A549 (cell line): ENCODE measurements at regions not wholly inside any gene's neighbourhood (a gene's known extent, or its start where the extent isn't known, plus 50 kb on each side); places are given as distances from the start of the nearest gene placed in this dataset.

Experiments
- ATAC-seq, 2 experiments: fragments of 200-7000 bp in 1 of 2; fragments of >200 bp in 1 of 2; cut with Nextera tagmentation in 1 of 2; cut with Tn5 transposase in 1 of 2; 3 replicates each; pipeline versions ENCODE4 v1.8.0 to v1.9.1; 2018 to 2020; ENCODE audit warnings: mild to moderate bottlenecking in 1 of 2, moderate library complexity in 1 of 2
- CTCF ChIA-PET: fragments of 300-600 bp; sonication (Branson Sonifier 250); formaldehyde crosslinking; extraction: SDS; loops from one replicate; lab custom pipeline; 2021; ENCODE audit warnings: antibody characterized with exemption, inconsistent platforms; lab: Yijun Ruan, JAX
- POLR2A ChIA-PET: fragments of 350-600 bp; formaldehyde crosslinking; extraction: SDS; loops from one replicate; lab custom pipeline; 2021; ENCODE audit warnings: antibody characterized with exemption, inconsistent platforms; lab: Yijun Ruan, JAX
- DNase-seq, 2 experiments: peaks; one replicate each; pipeline versions ENCODE4 v3.0.0 to v3.0.0-alpha.2; 2011 to 2016; ENCODE audit warnings: low read depth in 1 of 2, low spot score in 1 of 2
- FAIRE-seq: peaks from 2 replicates; lab custom pipeline; 2011; peaks lifted over from hg19 to GRCh38; lab: Jason Lieb, UNC
- H3K27ac ChIP-seq, 2 experiments: fragments of >200 bp; sonication (Bioruptor Twin); formaldehyde crosslinking; 3 replicates each; pipeline ENCODE4 v1.5.1; 2016 to 2017
- H3K4me1 ChIP-seq: fragments of >200 bp; sonication (Bioruptor Twin); formaldehyde crosslinking; 3 replicates; pipeline ENCODE4 v1.6.1; 2016
- H3K4me2 ChIP-seq: fragments of >200 bp; sonication (Bioruptor Twin); formaldehyde crosslinking; 3 replicates; pipeline ENCODE4 v1.6.1; 2016
- H3K4me3 ChIP-seq: fragments of >200 bp; sonication (Bioruptor Twin); formaldehyde crosslinking; 3 replicates; pipeline ENCODE4 v1.5.1; 2016
- H3K9me3 ChIP-seq: fragments of >200 bp; sonication (Bioruptor Twin); formaldehyde crosslinking; 3 replicates; pipeline ENCODE4 v1.6.1; 2016
- CBX8 ChIP-seq: fragments of 200-600 bp; sonication (generic); IDR thresholded peaks from 2 replicates; pipeline ENCODE4 v1.6.1; 2016
- CHD2 ChIP-seq: fragments of 150-350 bp; IDR thresholded peaks from 2 replicates; pipeline ENCODE4 v1.6.1; 2014; ENCODE audit warnings: low read length; ENCODE audit not compliant: partially characterized antibody
- EHF ChIP-seq: fragments of 250-450 bp; sonication (Bioruptor Pico); IDR thresholded peaks from 2 replicates; pipeline ENCODE4 v1.5.0; 2020; ENCODE audit warnings: mild to moderate bottlenecking
- GATA3 ChIP-seq: IDR thresholded peaks from 2 replicates; pipeline ENCODE4 v1.6.1; 2012; ENCODE audit warnings: borderline replicate concordance
- HDAC2 ChIP-seq: fragments of 200-600 bp; sonication (generic); IDR thresholded peaks from 2 replicates; pipeline ENCODE4 v1.6.1; 2016
- HOXB5 ChIP-seq: fragments of 250-450 bp; sonication (Bioruptor Pico); IDR thresholded peaks from 2 replicates; pipeline ENCODE4 v1.5.0; 2020; ENCODE audit warnings: mild to moderate bottlenecking, moderate library complexity
- JUNB ChIP-seq: fragments of >200 bp; sonication (Bioruptor Twin); formaldehyde crosslinking; IDR thresholded peaks from 2 replicates; pipeline ENCODE4 v1.6.1; 2016
- NPAS2 ChIP-seq: fragments of 250-450 bp; sonication (Bioruptor Pico); IDR thresholded peaks from 2 replicates; pipeline ENCODE4 v1.8.0; 2022; ENCODE audit warnings: mild to moderate bottlenecking, moderate library complexity, borderline replicate concordance
- RCOR1 ChIP-seq: fragments of 150-350 bp; IDR thresholded peaks from 2 replicates; pipeline ENCODE4 v1.6.1; 2014; ENCODE audit warnings: antibody characterized with exemption, low read length, low read depth
- SMC3 ChIP-seq: fragments of >200 bp; sonication (Bioruptor Twin); formaldehyde crosslinking; IDR thresholded peaks from 3 replicates; pipeline ENCODE4 v1.6.1; 2018; ENCODE audit warnings: inconsistent platforms
- ZSCAN20 ChIP-seq: fragments of 250-450 bp; sonication (Bioruptor Pico); IDR thresholded peaks from 2 replicates; pipeline ENCODE4 v1.8.0; 2022; ENCODE audit warnings: mild to moderate bottlenecking, moderate library complexity
- WGBS: methylation state at CpG from one replicate; pipeline ENCODE4 v1.1.6; 2017; ENCODE audit errors: missing lambda C conversion rate; 5-methylcytosine and 5-hydroxymethylcytosine counted together
- TF ChIP-seq, protein P1 (sequence below): fragments of >200 bp; sonication (Bioruptor Twin); formaldehyde crosslinking; IDR thresholded peaks from 3 replicates; pipeline ENCODE4 v1.6.1; 2016
- TF ChIP-seq, protein P2 (sequence below): fragments of 250-450 bp; sonication (Bioruptor Pico); IDR thresholded peaks from 2 replicates; pipeline ENCODE4 v1.5.0; 2020; ENCODE audit warnings: low read depth, mild to moderate bottlenecking, moderate library complexity
- TF ChIP-seq, protein P3 (sequence below): IDR thresholded peaks from 2 replicates; pipeline ENCODE4 v1.6.1; 2012; ENCODE audit warnings: low read depth, borderline replicate concordance
- TF ChIP-seq, protein P4 (sequence below): fragments of 200-600 bp; sonication (generic); IDR thresholded peaks from 2 replicates; pipeline ENCODE4 v1.6.1; 2016; ENCODE audit warnings: antibody characterized with exemption, mild to moderate bottlenecking, moderate library complexity

DNA sequence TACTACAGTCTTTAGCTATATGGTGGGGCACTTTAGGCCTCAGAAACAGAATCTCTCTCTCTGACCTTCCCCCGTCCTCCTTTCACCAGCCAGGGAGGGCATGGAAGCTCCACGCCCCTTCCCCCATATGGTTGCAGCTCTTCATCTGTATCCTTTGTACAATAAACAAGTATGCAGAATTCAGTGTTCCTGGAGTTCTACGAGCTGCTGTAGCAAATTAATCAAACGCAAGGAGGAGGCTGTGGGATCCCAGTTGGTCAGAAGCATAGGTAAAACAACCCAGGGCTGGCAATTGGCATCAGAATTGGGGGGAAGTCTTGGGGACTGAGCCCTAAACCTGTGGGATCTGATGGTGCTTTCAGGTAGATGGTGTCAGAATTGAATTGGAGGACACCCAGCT lies 163.7 kb upstream of the NLRP1 start:
- H3K4me1 ChIP-seq: no peaks in the 10 kb centered on the region
- FAIRE-seq (no peak), ATAC-seq (no peak), DNase-seq (no peak)
- no peak overlapping the region for H3K27ac ChIP-seq
- H3K9me3 ChIP-seq: no peaks in the 10 kb centered on the region
- no peak overlapping the region for H3K4me2 ChIP-seq
- CTCF ChIA-PET: interaction anchor here (0.7 to 2.8 kb wide), 3 partner anchors 9 to 674 kb away, joined by 3 to 10 read pairs (median 4); no protein-coding TSS in a partner anchor
- TF ChIP-seq, protein P1, sequence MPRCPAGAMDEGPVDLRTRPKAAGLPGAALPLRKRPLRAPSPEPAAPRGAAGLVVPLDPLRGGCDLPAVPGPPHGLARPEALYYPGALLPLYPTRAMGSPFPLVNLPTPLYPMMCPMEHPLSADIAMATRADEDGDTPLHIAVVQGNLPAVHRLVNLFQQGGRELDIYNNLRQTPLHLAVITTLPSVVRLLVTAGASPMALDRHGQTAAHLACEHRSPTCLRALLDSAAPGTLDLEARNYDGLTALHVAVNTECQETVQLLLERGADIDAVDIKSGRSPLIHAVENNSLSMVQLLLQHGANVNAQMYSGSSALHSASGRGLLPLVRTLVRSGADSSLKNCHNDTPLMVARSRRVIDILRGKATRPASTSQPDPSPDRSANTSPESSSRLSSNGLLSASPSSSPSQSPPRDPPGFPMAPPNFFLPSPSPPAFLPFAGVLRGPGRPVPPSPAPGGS: no peak
- TF ChIP-seq, protein P2, sequence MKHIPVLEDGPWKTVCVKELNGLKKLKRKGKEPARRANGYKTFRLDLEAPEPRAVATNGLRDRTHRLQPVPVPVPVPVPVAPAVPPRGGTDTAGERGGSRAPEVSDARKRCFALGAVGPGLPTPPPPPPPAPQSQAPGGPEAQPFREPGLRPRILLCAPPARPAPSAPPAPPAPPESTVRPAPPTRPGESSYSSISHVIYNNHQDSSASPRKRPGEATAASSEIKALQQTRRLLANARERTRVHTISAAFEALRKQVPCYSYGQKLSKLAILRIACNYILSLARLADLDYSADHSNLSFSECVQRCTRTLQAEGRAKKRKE (CRISPR knock-in tag): no peak
- TF ChIP-seq HDAC2: no peak
- TF ChIP-seq, protein P3, sequence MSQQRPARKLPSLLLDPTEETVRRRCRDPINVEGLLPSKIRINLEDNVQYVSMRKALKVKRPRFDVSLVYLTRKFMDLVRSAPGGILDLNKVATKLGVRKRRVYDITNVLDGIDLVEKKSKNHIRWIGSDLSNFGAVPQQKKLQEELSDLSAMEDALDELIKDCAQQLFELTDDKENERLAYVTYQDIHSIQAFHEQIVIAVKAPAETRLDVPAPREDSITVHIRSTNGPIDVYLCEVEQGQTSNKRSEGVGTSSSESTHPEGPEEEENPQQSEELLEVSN: no peak
- TF ChIP-seq, all 56 proteins: peak for 0
- 18% methylated on average over 4 of the region's 4 CpGs for WGBS
- H3K4me3 ChIP-seq: no peak overlapping the region
- POLR2A ChIA-PET: no interaction called here

DNA sequence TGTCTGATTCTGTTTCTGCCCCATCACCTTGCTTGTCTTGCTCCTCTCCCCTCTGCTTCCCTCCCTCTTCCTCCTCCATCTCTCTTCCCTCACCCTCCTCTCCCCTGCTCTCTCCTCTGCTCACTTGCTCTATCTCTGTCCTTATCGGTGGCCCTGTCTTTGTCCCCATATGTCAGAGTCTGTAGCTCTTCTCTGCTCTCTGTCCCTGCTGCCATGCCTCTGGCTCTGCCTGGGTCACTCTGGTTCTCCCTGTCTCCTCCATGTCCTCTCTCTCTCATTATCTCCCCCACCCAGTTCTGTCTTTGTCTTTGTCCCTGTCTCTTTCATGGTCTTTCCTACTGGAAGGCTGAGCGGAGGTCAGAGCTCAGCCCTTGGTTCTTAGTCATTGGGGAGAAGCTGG lies 169.1 kb upstream of the NLRP1 start:
- TF ChIP-seq EHF (CRISPR knock-in tag) (no peak), GATA3 (no peak), ZSCAN20 (no peak), CHD2 (no peak), JUNB (no peak), RCOR1 (no peak)
- DNase-seq: no peak
- no peak for FAIRE-seq

DNA sequence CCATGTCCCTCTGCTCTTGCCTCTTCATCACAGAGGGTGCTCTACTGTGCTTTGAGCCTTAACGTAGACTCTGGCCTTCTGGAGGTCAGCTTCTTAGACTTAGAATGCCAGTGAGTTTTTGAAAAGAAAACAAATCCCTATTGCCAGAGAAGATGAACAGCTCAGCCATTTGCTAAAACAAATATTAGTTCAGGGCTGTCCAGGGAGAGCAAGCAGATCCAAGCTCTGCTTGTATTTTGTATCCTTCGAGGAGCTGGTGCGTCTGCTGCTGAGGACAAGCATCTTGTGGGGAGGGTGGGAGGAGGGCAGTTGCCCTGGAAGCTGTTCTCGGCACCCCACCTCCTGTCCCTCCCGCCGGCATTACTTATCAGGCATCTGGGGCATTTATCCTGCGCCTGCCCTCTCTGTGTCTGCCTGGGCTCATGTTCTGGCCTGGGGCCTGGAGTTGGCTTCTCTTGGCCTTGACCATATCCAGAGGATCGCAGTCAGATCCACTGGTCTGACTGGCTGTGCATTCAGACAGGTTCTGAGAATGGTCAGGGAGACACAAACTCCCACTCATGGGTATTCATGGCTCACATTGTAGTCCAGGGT lies 173.1 kb upstream of the NLRP1 start:
- ATAC-seq: no peak
- no peak overlapping the region for H3K4me3 ChIP-seq
- FAIRE-seq: no peak
- WGBS: 37% methylated on average over 7 of the region's 8 CpGs
- H3K4me1 ChIP-seq: no peaks in the 10 kb centered on the region
- no peaks in the 10 kb centered on the region for H3K9me3 ChIP-seq
- no peak overlapping the region for H3K4me2 ChIP-seq
- no peak overlapping the region for H3K27ac ChIP-seq
- CTCF ChIA-PET: interaction anchor here (0.8 to 1.4 kb wide), 3 partner anchors 8 to 581 kb away, joined by 3 to 10 read pairs (median 4); no protein-coding TSS in a partner anchor
- DNase-seq: no peak
- TF ChIP-seq HOXB5 (CRISPR knock-in tag): no peak
- no peak for TF ChIP-seq SMC3
- TF ChIP-seq, protein P4, sequence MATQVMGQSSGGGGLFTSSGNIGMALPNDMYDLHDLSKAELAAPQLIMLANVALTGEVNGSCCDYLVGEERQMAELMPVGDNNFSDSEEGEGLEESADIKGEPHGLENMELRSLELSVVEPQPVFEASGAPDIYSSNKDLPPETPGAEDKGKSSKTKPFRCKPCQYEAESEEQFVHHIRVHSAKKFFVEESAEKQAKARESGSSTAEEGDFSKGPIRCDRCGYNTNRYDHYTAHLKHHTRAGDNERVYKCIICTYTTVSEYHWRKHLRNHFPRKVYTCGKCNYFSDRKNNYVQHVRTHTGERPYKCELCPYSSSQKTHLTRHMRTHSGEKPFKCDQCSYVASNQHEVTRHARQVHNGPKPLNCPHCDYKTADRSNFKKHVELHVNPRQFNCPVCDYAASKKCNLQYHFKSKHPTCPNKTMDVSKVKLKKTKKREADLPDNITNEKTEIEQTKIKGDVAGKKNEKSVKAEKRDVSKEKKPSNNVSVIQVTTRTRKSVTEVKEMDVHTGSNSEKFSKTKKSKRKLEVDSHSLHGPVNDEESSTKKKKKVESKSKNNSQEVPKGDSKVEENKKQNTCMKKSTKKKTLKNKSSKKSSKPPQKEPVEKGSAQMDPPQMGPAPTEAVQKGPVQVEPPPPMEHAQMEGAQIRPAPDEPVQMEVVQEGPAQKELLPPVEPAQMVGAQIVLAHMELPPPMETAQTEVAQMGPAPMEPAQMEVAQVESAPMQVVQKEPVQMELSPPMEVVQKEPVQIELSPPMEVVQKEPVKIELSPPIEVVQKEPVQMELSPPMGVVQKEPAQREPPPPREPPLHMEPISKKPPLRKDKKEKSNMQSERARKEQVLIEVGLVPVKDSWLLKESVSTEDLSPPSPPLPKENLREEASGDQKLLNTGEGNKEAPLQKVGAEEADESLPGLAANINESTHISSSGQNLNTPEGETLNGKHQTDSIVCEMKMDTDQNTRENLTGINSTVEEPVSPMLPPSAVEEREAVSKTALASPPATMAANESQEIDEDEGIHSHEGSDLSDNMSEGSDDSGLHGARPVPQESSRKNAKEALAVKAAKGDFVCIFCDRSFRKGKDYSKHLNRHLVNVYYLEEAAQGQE: no peak
- TF ChIP-seq NPAS2 (CRISPR knock-in tag): no peak
- TF ChIP-seq, protein P3: no peak
- TF ChIP-seq CBX8: no peak
- POLR2A ChIA-PET: no interaction called here

More for the DNA sequence above, 169.1 kb upstream of the NLRP1 start:
- ATAC-seq: no peak; a peak in 1 of 6 replicates
- Histone ChIP-seq H3K4me1 (no peaks in the 10 kb centered on the region), H3K27ac (no peak overlapping the region), H3K9me3 (no peaks in the 10 kb centered on the region), H3K4me2 (no peak overlapping the region), H3K4me3 (no peak overlapping the region)
- WGBS: 50% methylated on average over 2 of the region's 2 CpGs
- ChIA-PET POLR2A (no interaction called here), CTCF (no interaction called here)
